Dendritic cell treated with granulocyte-macrophage colony-stimulating factor and Interleukin-4, amounts not matched to agents 40 ng/mL and 50 ng/mL, for 4 days (primary cell): ENCODE measurements at regions not wholly inside any gene's neighbourhood (a gene's known extent, or its start where the extent isn't known, plus 50 kb on each side); places are given as distances from the start of the nearest gene placed in this dataset.
"Not testable (repeated sequence)": the region's sequence is repeated elsewhere in the genome, so short reads cannot be mapped to it uniquely, and the experiment has no call there.

Experiments
- H3K27ac Mint-ChIP-seq: one replicate; pipeline ENCODE4 v1.8.0; 2022; ENCODE audit warnings: mild to moderate bottlenecking, mixed read lengths
- H3K27me3 Mint-ChIP-seq: one replicate; pipeline ENCODE4 v1.8.0; 2022; ENCODE audit warnings: mild to moderate bottlenecking, mixed read lengths
- H3K36me3 Mint-ChIP-seq: one replicate; pipeline ENCODE4 v1.8.0; 2022; ENCODE audit warnings: low read depth, mixed read lengths
- H3K4me1 Mint-ChIP-seq: one replicate; pipeline ENCODE4 v1.8.0; 2022; ENCODE audit warnings: low read depth, mixed read lengths
- H3K4me3 Mint-ChIP-seq: one replicate; pipeline ENCODE4 v1.8.0; 2022; ENCODE audit warnings: mild to moderate bottlenecking, moderate library complexity, mixed read lengths
- H3K9me3 Mint-ChIP-seq: one replicate; pipeline ENCODE4 v1.8.0; 2022; ENCODE audit warnings: mixed read lengths
- intact Hi-C: fragments of 100-400 bp; cut with micrococcal nuclease; formaldehyde crosslinking; loops from one replicate; pipeline ENCODE4 v1.15.0; 2022

- Mint-ChIP-seq H3K36me3 (no peaks in the 10 kb centered on the region), H3K4me3 (no peak overlapping the region), H3K27me3 (no peaks in the 10 kb centered on the region), H3K27ac (no peak overlapping the region), H3K9me3 (no peaks in the 10 kb centered on the region), H3K4me1 (no peaks in the 10 kb centered on the region)
- intact Hi-C loops = no loop called here
These were observed 225.8 kb upstream of the FAM3C start for GRCh38 chr7:121621937-121622336.

GRCh38 chr7:121620953-121621606 is 225.0 kb upstream of the FAM3C start:
- Mint-ChIP-seq H3K4me3 (no peak overlapping the region), H3K36me3 (no peaks in the 10 kb centered on the region), H3K4me1 (no peaks in the 10 kb centered on the region), H3K9me3 (no peaks in the 10 kb centered on the region), H3K27me3 (no peaks in the 10 kb centered on the region), H3K27ac (no peak overlapping the region)
- intact Hi-C loops = no loop called here

- Mint-ChIP-seq H3K4me1 (no peaks in the 10 kb centered on the region), H3K9me3 (no peaks in the 10 kb centered on the region), H3K36me3 (no peaks in the 10 kb centered on the region), H3K27ac (no peak overlapping the region), H3K4me3 (no peak overlapping the region), H3K27me3 (no peaks in the 10 kb centered on the region)
- intact Hi-C loops = no loop called here
These were observed 224.1 kb upstream of the FAM3C start for GRCh38 chr7:121620206-121620605.

- Mint-ChIP-seq H3K4me3 (no peak overlapping the region), H3K4me1 (no peaks in the 10 kb centered on the region), H3K9me3 (no peaks in the 10 kb centered on the region), H3K27me3 (no peaks in the 10 kb centered on the region), H3K27ac (no peak overlapping the region), H3K36me3 (no peaks in the 10 kb centered on the region)
- intact Hi-C loops = no loop called here
These were observed 222.1 kb upstream of the FAM3C start for GRCh38 chr7:121618182-121618581.

DNA sequence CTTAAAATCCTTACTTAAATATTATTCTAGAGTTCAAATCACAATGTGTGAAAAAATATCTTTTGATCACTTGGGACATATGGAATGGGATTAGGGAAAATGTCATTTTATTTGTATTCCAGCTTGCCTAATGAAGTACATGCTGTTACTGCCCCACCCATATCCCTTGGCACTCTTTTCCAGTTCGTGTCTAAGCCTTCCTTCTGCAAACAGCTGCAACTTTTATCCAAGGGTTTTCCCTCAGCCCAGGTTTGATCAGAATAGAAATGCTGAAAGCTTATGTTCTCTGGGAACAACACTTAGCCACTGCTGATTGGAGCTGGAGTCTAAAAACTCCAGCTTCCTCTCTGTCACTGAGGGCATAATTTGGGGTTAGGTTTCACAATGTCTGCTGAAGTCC is 214.1 kb upstream of the FAM3C start:
- H3K27me3 Mint-ChIP-seq = no peaks in the 10 kb centered on the region
- intact Hi-C loops = no loop called here
- no peak overlapping the region for H3K4me3 Mint-ChIP-seq
- no peaks in the 10 kb centered on the region for H3K36me3 Mint-ChIP-seq
- H3K27ac Mint-ChIP-seq = no peak overlapping the region
- peaks cover 17% of the 10 kb centered on the region for H3K9me3 Mint-ChIP-seq
- H3K4me1 Mint-ChIP-seq = no peaks in the 10 kb centered on the region

DNA sequence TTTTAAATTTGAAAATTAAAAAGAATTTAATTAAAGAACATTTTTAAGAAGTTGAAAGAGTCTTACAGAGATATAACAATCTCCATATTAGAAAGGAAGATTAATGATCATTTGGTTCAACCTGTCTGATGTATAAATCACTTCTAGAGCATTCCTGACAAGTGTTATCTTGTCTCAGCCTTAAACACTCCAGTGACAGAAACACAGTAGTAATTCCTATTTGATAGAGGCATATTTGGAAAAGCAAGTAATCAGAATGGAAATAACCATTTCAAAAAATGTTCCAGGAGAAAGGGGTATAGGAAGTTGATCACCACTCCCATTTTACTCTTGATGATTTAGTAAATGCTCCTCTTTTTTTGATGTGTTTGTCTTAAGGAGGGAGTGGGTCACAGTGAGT is 213.1 kb upstream of the FAM3C start:
- intact Hi-C loops = no loop called here
- Mint-ChIP-seq H3K27me3 (no peaks in the 10 kb centered on the region), H3K4me3 (no peak overlapping the region)

GRCh38 chr7:121608785-121609184 is 212.7 kb upstream of the FAM3C start:
- no peak overlapping the region for H3K27ac Mint-ChIP-seq
- no peaks in the 10 kb centered on the region for H3K36me3 Mint-ChIP-seq
- no peaks in the 10 kb centered on the region for H3K4me1 Mint-ChIP-seq
- H3K4me3 Mint-ChIP-seq = no peak overlapping the region
- intact Hi-C loops = no loop called here
- no peaks in the 10 kb centered on the region for H3K27me3 Mint-ChIP-seq
- H3K9me3 Mint-ChIP-seq = peaks cover 17% of the 10 kb centered on the region

More for the DNA sequence above, 213.1 kb upstream of the FAM3C start:
- peaks cover 17% of the 10 kb centered on the region for H3K9me3 Mint-ChIP-seq
- H3K4me1 Mint-ChIP-seq = no peaks in the 10 kb centered on the region
- no peaks in the 10 kb centered on the region for H3K36me3 Mint-ChIP-seq
- H3K27ac Mint-ChIP-seq = no peak overlapping the region

DNA sequence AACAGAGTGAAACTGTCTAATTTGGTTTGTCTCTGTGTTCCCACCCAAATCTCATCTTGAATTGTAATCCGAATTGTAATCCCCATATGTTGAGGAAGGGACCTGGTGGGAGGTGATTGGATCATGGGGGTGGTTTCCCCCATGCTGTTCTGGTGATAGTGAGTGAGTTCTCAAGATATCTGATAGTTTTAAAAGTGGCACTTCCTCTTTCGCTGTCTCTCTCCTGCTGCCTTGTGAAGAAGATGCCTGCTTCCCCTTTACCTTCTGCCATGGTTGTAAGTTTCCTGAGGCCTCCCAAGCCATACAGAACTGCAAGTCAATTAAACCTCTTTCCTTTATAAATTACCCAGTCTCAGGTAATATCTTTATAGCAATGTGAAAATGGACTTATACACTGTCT is 212.1 kb upstream of the FAM3C start:
- H3K27me3 Mint-ChIP-seq, H3K4me3 Mint-ChIP-seq, H3K36me3 Mint-ChIP-seq, intact Hi-C loops, H3K27ac Mint-ChIP-seq, H3K4me1 Mint-ChIP-seq: not testable (repeated sequence)
- H3K9me3 Mint-ChIP-seq = peaks cover 17% of the 10 kb centered on the region

GRCh38 chr7:121605317-121605680 is 209.2 kb upstream of the FAM3C start:
- Mint-ChIP-seq H3K4me1 (no peaks in the 10 kb centered on the region), H3K36me3 (no peaks in the 10 kb centered on the region), H3K4me3 (no peak overlapping the region), H3K27ac (no peak overlapping the region), H3K9me3 (peaks cover 17% of the 10 kb centered on the region), H3K27me3 (no peaks in the 10 kb centered on the region)
- intact Hi-C loops = no loop called here

GRCh38 chr7:121604627-121605316 is 208.7 kb upstream of the FAM3C start:
- intact Hi-C loops = no loop called here
- Mint-ChIP-seq H3K36me3 (no peaks in the 10 kb centered on the region), H3K9me3 (peaks cover 14% of the 10 kb centered on the region), H3K27ac (no peak overlapping the region), H3K4me3 (no peak overlapping the region), H3K27me3 (no peaks in the 10 kb centered on the region), H3K4me1 (no peaks in the 10 kb centered on the region)

GRCh38 chr7:121603886-121604285 is 207.8 kb upstream of the FAM3C start:
- Mint-ChIP-seq H3K4me3 (no peak overlapping the region), H3K36me3 (no peaks in the 10 kb centered on the region), H3K9me3 (peaks cover 9% of the 10 kb centered on the region), H3K27me3 (no peaks in the 10 kb centered on the region), H3K27ac (no peak overlapping the region), H3K4me1 (no peaks in the 10 kb centered on the region)
- intact Hi-C loops = no loop called here

- Mint-ChIP-seq H3K36me3 (no peaks in the 10 kb centered on the region), H3K4me1 (no peaks in the 10 kb centered on the region), H3K9me3 (peaks cover 15% of the 10 kb centered on the region), H3K27me3 (no peaks in the 10 kb centered on the region), H3K27ac (no peak overlapping the region), H3K4me3 (no peak overlapping the region)
- intact Hi-C loops = no loop called here
These were observed 203.8 kb upstream of the FAM3C start for GRCh38 chr7:121599887-121600286.

DNA sequence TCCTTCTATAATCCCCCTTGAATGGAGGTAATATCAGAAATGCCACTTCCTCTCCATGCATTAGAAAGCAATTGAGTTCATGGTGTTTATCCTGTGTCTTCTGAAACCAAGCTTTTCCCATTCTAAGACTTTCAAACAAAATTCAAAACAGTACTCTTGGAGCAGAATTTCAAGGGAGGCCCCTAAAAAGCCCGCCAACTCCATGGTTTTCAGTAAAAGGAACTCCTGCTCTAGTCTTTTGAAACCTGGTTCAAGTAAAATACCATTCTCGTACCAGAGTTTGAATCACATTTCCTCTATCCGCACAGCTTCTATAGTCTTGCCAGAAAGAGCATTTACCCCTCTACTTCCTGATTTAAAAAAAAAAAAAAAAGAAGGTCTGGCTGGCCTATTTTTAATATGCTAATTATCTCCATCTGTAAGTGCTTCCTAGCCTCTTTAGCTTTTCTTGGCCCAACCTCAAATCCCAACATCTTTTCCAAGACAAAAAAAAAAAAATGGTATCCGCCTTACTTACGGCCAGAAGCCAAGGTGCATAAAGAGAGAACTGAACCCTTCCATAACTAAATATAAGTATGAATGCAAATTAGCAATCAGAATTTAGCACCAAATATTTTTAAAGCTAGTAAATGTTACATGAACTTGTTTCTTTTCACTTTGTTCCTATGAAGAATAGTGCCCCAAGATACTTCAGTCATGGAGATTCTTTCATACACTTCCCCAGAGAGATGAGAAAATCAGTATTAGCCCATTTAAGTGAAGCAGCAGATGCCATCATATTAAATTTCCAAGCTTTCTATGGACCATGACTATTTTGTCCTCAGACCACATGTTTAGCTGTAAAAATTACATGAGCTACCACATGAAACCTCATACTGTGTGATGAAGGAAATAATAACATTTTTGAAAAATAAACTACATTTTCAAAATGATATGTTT is 199.9 kb upstream of the FAM3C start:
- H3K36me3 Mint-ChIP-seq = no peaks in the 10 kb centered on the region
- intact Hi-C loops = no loop called here
- no peak overlapping the region for H3K27ac Mint-ChIP-seq
- no peaks in the 10 kb centered on the region for H3K4me1 Mint-ChIP-seq
- no peaks in the 10 kb centered on the region for H3K27me3 Mint-ChIP-seq
- no peak overlapping the region for H3K4me3 Mint-ChIP-seq
- H3K9me3 Mint-ChIP-seq = peaks cover 26% of the 10 kb centered on the region

GRCh38 chr7:121591926-121592325 is 195.8 kb upstream of the FAM3C start:
- Mint-ChIP-seq H3K27me3 (no peaks in the 10 kb centered on the region), H3K4me3 (no peak overlapping the region), H3K27ac (no peak overlapping the region), H3K9me3 (peaks cover 19% of the 10 kb centered on the region), H3K4me1 (no peaks in the 10 kb centered on the region), H3K36me3 (no peaks in the 10 kb centered on the region)
- intact Hi-C loops = no loop called here
